DMS114 treated with DMSO at 0.1 percent for 48 hours (cell line): ENCODE measurements at regions not wholly inside any gene's neighbourhood (a gene's known extent, or its start where the extent isn't known, plus 50 kb on each side); places are given as distances from the start of the nearest gene placed in this dataset.
"Not testable (repeated sequence)": the region's sequence is repeated elsewhere in the genome, so short reads cannot be mapped to it uniquely, and the experiment has no call there.

Experiments used
- DNase-seq: peaks from one replicate; lab custom pipeline; 2025; ENCODE audit not compliant: unreplicated experiment; lab: John Stamatoyannopoulos, UW

- no peak for DNase-seq
Observed at GRCh38 chr1:47680815-47681475, 243.1 kb downstream of the FOXD2 start.

GRCh38 chr1:47681735-47682134 lies 243.9 kb downstream of the FOXD2 start:
- no peak for DNase-seq

GRCh38 chr1:47682198-47682597 lies 244.4 kb downstream of the FOXD2 start:
- DNase-seq: no peak

- no peak for DNase-seq
Observed at GRCh38 chr1:47682786-47683350, 245.0 kb downstream of the FOXD2 start.

GRCh38 chr1:47683401-47683800 lies 245.6 kb downstream of the FOXD2 start:
- DNase-seq: no peak

- DNase-seq: no peak
Observed at GRCh38 chr1:47684518-47684917, 246.7 kb downstream of the FOXD2 start.

GRCh38 chr1:47684964-47685762 lies 247.3 kb downstream of the FOXD2 start:
- DNase-seq: no peak

- no peak for DNase-seq
Observed at GRCh38 chr1:47685763-47686066, 247.9 kb downstream of the FOXD2 start.

GRCh38 chr1:47686731-47687630 lies 249.1 kb downstream of the FOXD2 start:
- DNase-seq: no peak

GRCh38 chr1:47687631-47688460 lies 250.0 kb downstream of the FOXD2 start:
- DNase-seq: no peak

GRCh38 chr1:47688461-47689296 lies 250.8 kb downstream of the FOXD2 start:
- DNase-seq: no peak

GRCh38 chr1:47689894-47690293 lies 252.1 kb downstream of the FOXD2 start:
- DNase-seq: no peak

GRCh38 chr1:47690341-47691250 lies 252.8 kb downstream of the FOXD2 start:
- no peak for DNase-seq

GRCh38 chr1:47691293-47691692 lies 253.4 kb downstream of the FOXD2 start:
- not testable (repeated sequence) for DNase-seq

GRCh38 chr1:47692196-47692595 lies 254.4 kb downstream of the FOXD2 start:
- no peak for DNase-seq

GRCh38 chr1:47693115-47693514 lies 255.3 kb downstream of the FOXD2 start:
- no peak for DNase-seq

GRCh38 chr1:47694011-47694890 lies 256.4 kb downstream of the FOXD2 start:
- DNase-seq: no peak

GRCh38 chr1:47696404-47696736 lies 258.5 kb downstream of the FOXD2 start:
- DNase-seq: no peak
